IMR-90 (cell line): ENCODE measurements at regions not wholly inside any gene's neighbourhood (a gene's known extent, or its start where the extent isn't known, plus 50 kb on each side); places are given as distances from the start of the nearest gene placed in this dataset.

Source experiments
- ATAC-seq: fragments of 200-7000 bp; cut with Tn5 transposase; 2 replicates; pipeline ENCODE4 v1.9.1; 2020; ENCODE audit warnings: low read depth, mild to moderate bottlenecking, moderate library complexity
- BruUV-seq: library from RNA; stranded (reverse); fragments of 400-500 nt; replicated peaks from 2 replicates; lab custom pipeline; 2021; lab: Mats Ljungman, UMichigan
- CTCF ChIA-PET: fragments of 300-600 bp; formaldehyde crosslinking; extraction: SDS; loops from one replicate; lab custom pipeline; 2021; ENCODE audit warnings: antibody characterized with exemption; lab: Yijun Ruan, JAX
- POLR2A ChIA-PET: fragments of 300-600 bp; sonication (Branson Sonifier 250); formaldehyde crosslinking; loops from one replicate; lab custom pipeline; 2022; ENCODE audit warnings: antibody characterized with exemption; ENCODE audit not compliant: unreplicated experiment; lab: Charles Lee
- DNase-seq: peaks from one replicate; pipeline ENCODE4 v3.0.0; 2013
- H2AFZ ChIP-seq: replicated peaks from 2 replicates; pipeline ENCODE3; 2013; ENCODE audit warnings: low read length, mild to moderate bottlenecking; ENCODE audit not compliant: poor library complexity
- H2AK5ac ChIP-seq: 2 replicates; pipeline ENCODE4 v1.6.1; 2013; ENCODE audit warnings: low read depth, low read length, inconsistent platforms
- H2AK9ac ChIP-seq: replicated peaks from 2 replicates; pipeline ENCODE3; 2013; ENCODE audit warnings: mild to moderate bottlenecking, low read depth, low read length, moderate library complexity; ENCODE audit not compliant: poor library complexity
- H2BK120ac ChIP-seq: 2 replicates; pipeline ENCODE4 v1.6.1; 2013; ENCODE audit warnings: low read depth, low read length, inconsistent platforms
- H2BK15ac ChIP-seq: 3 replicates; pipeline ENCODE4 v1.6.1; 2013; ENCODE audit warnings: low read depth, low read length, inconsistent platforms
- H2BK20ac ChIP-seq: 2 replicates; pipeline ENCODE4 v1.6.1; 2013; ENCODE audit warnings: low read depth, mild to moderate bottlenecking, inconsistent platforms, low read length, moderate library complexity
- H2BK5ac ChIP-seq: 2 replicates; pipeline ENCODE4 v1.6.1; 2013; ENCODE audit warnings: mild to moderate bottlenecking, low read depth, low read length, inconsistent platforms; ENCODE audit not compliant: poor library complexity, severe bottlenecking
- H3K14ac ChIP-seq: replicated peaks from 2 replicates; pipeline ENCODE4 v1.6.1; 2013; ENCODE audit warnings: low read depth, low read length, inconsistent platforms
- H3K18ac ChIP-seq: 2 replicates; pipeline ENCODE4 v1.6.1; 2013; ENCODE audit warnings: low read depth, low read length, control low read depth
- H3K23ac ChIP-seq: 2 replicates; pipeline ENCODE4 v1.6.1; 2013; ENCODE audit warnings: low read depth, low read length, inconsistent platforms
- H3K27ac ChIP-seq: 2 replicates; pipeline ENCODE4 v1.5.1; 2013; ENCODE audit warnings: mild to moderate bottlenecking, control low read depth, low read length; ENCODE audit not compliant: insufficient read depth
- H3K27me3 ChIP-seq: 2 replicates; pipeline ENCODE4 v1.6.1; 2013; ENCODE audit warnings: low read length; ENCODE audit not compliant: control insufficient read depth, insufficient read depth
- H3K36me3 ChIP-seq: 2 replicates; pipeline ENCODE4 v1.6.1; 2013; ENCODE audit warnings: low read length, mixed read lengths; ENCODE audit not compliant: control insufficient read depth, insufficient read depth
- H3K4ac ChIP-seq: 2 replicates; pipeline ENCODE4 v1.6.1; 2013; ENCODE audit warnings: low read depth, low read length, inconsistent platforms
- H3K4me1 ChIP-seq: 2 replicates; pipeline ENCODE4 v1.6.1; 2013; ENCODE audit warnings: low read length, mixed read lengths; ENCODE audit not compliant: control insufficient read depth, insufficient read depth
- H3K4me2 ChIP-seq: 2 replicates; pipeline ENCODE4 v1.6.1; 2013; ENCODE audit warnings: low read depth, mild to moderate bottlenecking, control low read depth, low read length, moderate library complexity
- H3K4me3 ChIP-seq: 2 replicates; pipeline ENCODE4 v1.5.1; 2013; ENCODE audit warnings: low read depth, mild to moderate bottlenecking, control low read depth, low read length, moderate library complexity; ENCODE audit not compliant: insufficient read depth
- H3K56ac ChIP-seq: 2 replicates; pipeline ENCODE4 v1.6.1; 2013; ENCODE audit warnings: low read length, inconsistent platforms; ENCODE audit not compliant: insufficient read depth; ENCODE audit errors: extremely low read depth
- H3K79me1 ChIP-seq, 2 experiments: 2 replicates each; pipeline ENCODE4 v1.6.1; 2013; ENCODE audit warnings: low read length in 2 of 2, inconsistent platforms in 1 of 2, low read depth in 1 of 2
- H3K9ac ChIP-seq: 2 replicates; pipeline ENCODE4 v1.6.1; 2013; ENCODE audit warnings: low read depth, low read length, control low read depth
- H3K9me1 ChIP-seq: 2 replicates; pipeline ENCODE4 v1.6.1; 2013; ENCODE audit warnings: low read length, inconsistent platforms; ENCODE audit not compliant: insufficient read depth
- H3K9me3 ChIP-seq: 2 replicates; pipeline ENCODE4 v1.6.1; 2013; ENCODE audit warnings: low read length; ENCODE audit not compliant: control insufficient read depth, insufficient read depth
- H4K20me1 ChIP-seq: 2 replicates; pipeline ENCODE4 v1.6.1; 2013; ENCODE audit warnings: low read length, inconsistent platforms; ENCODE audit not compliant: insufficient read depth
- H4K5ac ChIP-seq: 2 replicates; pipeline ENCODE4 v1.6.1; 2013; ENCODE audit warnings: mild to moderate bottlenecking, low read depth, low read length, control low read depth
- H4K8ac ChIP-seq, 2 experiments: 2 replicates each; pipeline ENCODE4 v1.6.1; 2013; ENCODE audit warnings: low read depth in 2 of 2, low read length in 2 of 2, control low read depth in 1 of 2, inconsistent platforms in 1 of 2
- H4K91ac ChIP-seq: 2 replicates; pipeline ENCODE4 v1.6.1; 2013; ENCODE audit warnings: low read depth, low read length, inconsistent platforms; ENCODE audit not compliant: insufficient read depth
- BHLHE40 ChIP-seq: fragments of 150-350 bp; IDR thresholded peaks from 2 replicates; pipeline ENCODE4 v1.6.1; 2016; ENCODE audit warnings: mild to moderate bottlenecking, low read depth, low read length
- CEBPB ChIP-seq: IDR thresholded peaks from 2 replicates; pipeline ENCODE4 v1.6.1; 2012; ENCODE audit warnings: low read depth, low read length, improper control_type of control experiment
- CHD1 ChIP-seq: IDR thresholded peaks from 2 replicates; pipeline ENCODE4 v1.6.1; 2012; ENCODE audit warnings: low read depth, low read length, improper control_type of control experiment
- ELK1 ChIP-seq: fragments of 150-350 bp; IDR thresholded peaks from 2 replicates; pipeline ENCODE4 v1.6.1; 2016; ENCODE audit warnings: low read depth, mild to moderate bottlenecking, low read length, moderate library complexity, borderline replicate concordance
- FOS ChIP-seq: fragments of 150-350 bp; IDR thresholded peaks from 2 replicates; pipeline ENCODE4 v1.6.1; 2016; ENCODE audit warnings: low read depth, low read length
- MAFK ChIP-seq: IDR thresholded peaks from 2 replicates; pipeline ENCODE4 v1.6.1; 2012; ENCODE audit warnings: low read depth, low read length, improper control_type of control experiment
- MAZ ChIP-seq: IDR thresholded peaks from 2 replicates; pipeline ENCODE4 v1.6.1; 2012; ENCODE audit warnings: low read depth, mild to moderate bottlenecking, low read length, improper control_type of control experiment, moderate library complexity, borderline replicate concordance
- NFE2L2 ChIP-seq: fragments of 150-350 bp; IDR thresholded peaks from 2 replicates; pipeline ENCODE4 v1.6.1; 2016; ENCODE audit warnings: low read depth, mild to moderate bottlenecking, low read length
- POLR2A ChIP-seq: IDR thresholded peaks from 2 replicates; pipeline ENCODE4 v1.6.1; 2012; ENCODE audit warnings: mild to moderate bottlenecking, low read depth, low read length
- RAD21 ChIP-seq: IDR thresholded peaks from 2 replicates; pipeline ENCODE4 v1.6.1; 2012; ENCODE audit warnings: low read length, improper control_type of control experiment
- RCOR1 ChIP-seq: IDR thresholded peaks from 2 replicates; pipeline ENCODE4 v1.6.1; 2012; ENCODE audit warnings: mild to moderate bottlenecking, low read length, improper control_type of control experiment; ENCODE audit not compliant: insufficient replicate concordance
- RFX5 ChIP-seq: IDR thresholded peaks from 2 replicates; pipeline ENCODE4 v1.8.0; 2012; ENCODE audit warnings: low read depth, mild to moderate bottlenecking, low read length, moderate library complexity
- SMC3 ChIP-seq: fragments of 150-350 bp; IDR thresholded peaks from 2 replicates; pipeline ENCODE4 v1.6.1; 2016; ENCODE audit warnings: low read depth, mild to moderate bottlenecking, antibody characterized with exemption, low read length, moderate library complexity
- USF2 ChIP-seq: fragments of 150-350 bp; IDR thresholded peaks from 2 replicates; pipeline ENCODE4 v1.6.1; 2017; ENCODE audit warnings: mild to moderate bottlenecking, antibody characterized with exemption, low read length, low read depth
- WGBS, 2 experiments: methylation state at CpG; one replicate each; pipeline versions ENCODE4 v1.1.5 to v1.1.7; 2013; ENCODE audit warnings: missing lambda C conversion rate in 2 of 2; ENCODE audit not compliant: insufficient read length in 1 of 2; ENCODE audit errors: extremely low coverage in 2 of 2; 5-methylcytosine and 5-hydroxymethylcytosine counted together
- dilution Hi-C: fragments of 300-500 bp; cut with HindIII; formaldehyde crosslinking; loops from one replicate; pipeline ENCODE4 v1.14.3; 2018; ENCODE audit warnings: low sequenced_read_pairs; ENCODE audit not compliant: unreplicated experiment
- in situ Hi-C: fragments of 300-500 bp; cut with MboI; formaldehyde crosslinking; loops from 3 replicates; pipeline ENCODE4 v1.14.3; 2019; ENCODE audit warnings: low sequenced_read_pairs, inconsistent platforms, mixed read lengths
- intact Hi-C: fragments of 100-400 bp; cut with micrococcal nuclease; formaldehyde crosslinking; loops from 2 replicates; pipeline ENCODE4 v1.10.0; 2022

GRCh38 chr9:79962836-79963235 lies 391.1 kb downstream of the TLE4 start:
- CTCF ChIA-PET: interaction anchor here (0.7 kb wide), 1 partner anchor 260 kb away, joined by 3 read pairs; no protein-coding TSS in a partner anchor
- no peak overlapping the region for H3K23ac ChIP-seq

More at GRCh38 chr9:79962836-79963235, 391.1 kb downstream of the TLE4 start:
- Histone ChIP-seq H3K18ac (no peak overlapping the region), H4K91ac (no peak overlapping the region), H4K8ac (no peak overlapping the region), H3K4me2 (no peak overlapping the region), H2BK15ac (no peak overlapping the region), H3K4ac (no peak overlapping the region), H2AK9ac (no peak overlapping the region), H3K56ac (no peak overlapping the region), H3K4me1 (no peaks in the 10 kb centered on the region), H2BK120ac (no peak overlapping the region), H3K9me1 (no peaks in the 10 kb centered on the region), H3K79me1 (no peaks in the 10 kb centered on the region), H2BK20ac (no peak overlapping the region), H3K4me3 (no peak overlapping the region), H2AFZ (no peak overlapping the region), H3K14ac (no peak overlapping the region), H3K27me3 (peaks cover 4% of the 10 kb centered on the region), H3K9ac (no peak overlapping the region), H3K27ac (no peak overlapping the region), H3K9me3 (no peaks in the 10 kb centered on the region), H4K20me1 (no peaks in the 10 kb centered on the region), H4K5ac (no peak overlapping the region), H3K36me3 (no peaks in the 10 kb centered on the region), H2BK5ac (no peak overlapping the region), H2AK5ac (no peak overlapping the region)
- POLR2A ChIA-PET: no interaction called here
- BruUV-seq: no TSS peak
- TF ChIP-seq MAFK (no peak), FOS (no peak), BHLHE40 (no peak), RAD21 (no peak), NFE2L2 (no peak), CHD1 (no peak), MAZ (no peak), USF2 (no peak), CEBPB (no peak), SMC3 (no peak), POLR2A (no peak), ELK1 (no peak), RFX5 (no peak), RCOR1 (no peak)
- no peak for DNase-seq
- intact Hi-C loops: no loop called here
- in situ Hi-C loops: no loop called here
- 33% methylated on average over 1 of the region's 3 CpGs; no CpG with 5 or more reads in 1 of the 2 experiments for WGBS, 2 experiments
- dilution Hi-C loops: no loop called here
- ATAC-seq: no peak
